GM12878 (cell line): ENCODE measurements at regions not wholly inside any gene's neighbourhood (a gene's known extent, or its start where the extent isn't known, plus 50 kb on each side); places are given as distances from the start of the nearest gene placed in this dataset.
A peak's percentile ranks its signal among the peaks of the same experiment; 100 is the strongest.

Experiments used
- ATAC-seq: fragments of 200-7000 bp; cut with Tn5 transposase; 3 replicates; pipeline ENCODE4 v1.9.1; 2020; ENCODE audit warnings: mild to moderate bottlenecking, moderate library complexity
- BruUV-seq: library from RNA; stranded (reverse); fragments of 400-500 nt; replicated peaks from 2 replicates; lab custom pipeline; 2021; lab: Mats Ljungman, UMichigan
- CTCF ChIA-PET: fragments of 300-600 bp; sonication (Branson Sonifier 250); formaldehyde crosslinking; extraction: SDS; loops from one replicate; lab custom pipeline; 2021; ENCODE audit warnings: inconsistent platforms; lab: Yijun Ruan, JAX
- POLR2A ChIA-PET: fragments of 350-600 bp; formaldehyde crosslinking; extraction: SDS; loops from one replicate; lab custom pipeline; 2021; ENCODE audit warnings: inconsistent platforms; lab: Charles Lee
- RAD21 ChIA-PET: fragments of 300-600 bp; sonication (Branson Sonifier 250); formaldehyde crosslinking; loops from one replicate; lab custom pipeline; 2023; ENCODE audit warnings: antibody characterized with exemption; ENCODE audit not compliant: unreplicated experiment; lab: Charles Lee
- SMC1A ChIA-PET: fragments of 300-600 bp; sonication (Branson Sonifier 250); formaldehyde crosslinking; loops from one replicate; lab custom pipeline; 2023; ENCODE audit not compliant: unreplicated experiment, uncharacterized antibody; lab: Charles Lee
- DNase-seq: peaks from one replicate; pipeline ENCODE4 v3.0.0-alpha.2; 2011; ENCODE audit warnings: low read depth, low spot score
- FAIRE-seq: peaks from 3 replicates; lab custom pipeline; 2011; peaks lifted over from hg19 to GRCh38; lab: Jason Lieb, UNC
- H2AFZ ChIP-seq: 2 replicates; pipeline ENCODE4 v1.6.0; 2011; ENCODE audit warnings: low read depth, low read length, control low read depth; ENCODE audit not compliant: control insufficient read depth
- H3K27ac ChIP-seq: 2 replicates; pipeline ENCODE4 v1.5.1; 2011; ENCODE audit warnings: control low read depth; ENCODE audit not compliant: control insufficient read depth, insufficient read depth
- H3K27me3 ChIP-seq, 2 experiments: replicated peaks in 1 of 2; 2 replicates each; pipeline versions ENCODE4 v1.6.0 to v1.6.1; 2011; ENCODE audit warnings: low read length in 1 of 2; ENCODE audit not compliant: control insufficient read depth in 2 of 2, insufficient read depth in 2 of 2
- H3K36me3 ChIP-seq, 2 experiments: 2 replicates each; pipeline ENCODE4 v1.5.1; 2011; ENCODE audit warnings: low read length in 1 of 2; ENCODE audit not compliant: control insufficient read depth in 2 of 2, insufficient read depth in 2 of 2
- H3K4me1 ChIP-seq: 2 replicates; pipeline ENCODE4 v1.6.1; 2011; ENCODE audit warnings: mild to moderate bottlenecking, low read length, moderate library complexity, mixed read lengths; ENCODE audit not compliant: control insufficient read depth, insufficient read depth
- H3K4me2 ChIP-seq: 2 replicates; pipeline ENCODE4 v1.6.0; 2011; ENCODE audit warnings: control low read depth; ENCODE audit not compliant: control insufficient read depth, insufficient read depth
- H3K4me3 ChIP-seq: fragments of 200-600 bp; sonication (generic); 2 replicates; pipeline ENCODE4 v1.5.1; 2016
- H3K79me2 ChIP-seq: 2 replicates; pipeline ENCODE4 v1.6.0; 2011; ENCODE audit warnings: low read length; ENCODE audit not compliant: control insufficient read depth, insufficient read depth
- H3K9ac ChIP-seq: 2 replicates; pipeline ENCODE4 v1.8.0; 2011; ENCODE audit warnings: low read length, control low read depth, mixed read lengths; ENCODE audit not compliant: control insufficient read depth, insufficient read depth
- H3K9me3 ChIP-seq: replicated peaks from 3 replicates; pipeline ENCODE4 v1.5.1; 2011; ENCODE audit warnings: mild to moderate bottlenecking, low read length; ENCODE audit not compliant: control insufficient read depth, insufficient read depth
- H4K20me1 ChIP-seq: 2 replicates; pipeline ENCODE4 v1.6.0; 2011; ENCODE audit not compliant: control insufficient read depth, insufficient read depth
- BCL3 ChIP-seq: IDR thresholded peaks from 2 replicates; pipeline ENCODE4 v1.6.1; 2011; ENCODE audit warnings: borderline replicate concordance, low read depth, mild to moderate bottlenecking, moderate library complexity, low read length; ENCODE audit not compliant: insufficient read depth, poor library complexity, severe bottlenecking
- BHLHE40 ChIP-seq, 2 experiments: fragments of 450-650 bp in 1 of 2; IDR thresholded peaks; 2 replicates each; pipeline ENCODE4 v1.6.1; 2011 to 2017; ENCODE audit warnings: low read depth in 2 of 2, borderline replicate concordance in 1 of 2, improper control_type of control experiment in 1 of 2, low read length in 1 of 2, mild to moderate bottlenecking in 1 of 2
- CEBPB ChIP-seq, 2 experiments: fragments of 150-350 bp in 1 of 2; IDR thresholded peaks; 2 replicates each; pipeline ENCODE4 v1.6.1; 2012 to 2014; ENCODE audit warnings: low read depth in 2 of 2, low read length in 2 of 2, borderline replicate concordance in 1 of 2, inconsistent platforms in 1 of 2
- EZH2 ChIP-seq: IDR thresholded peaks from 2 replicates; pipeline ENCODE4 v1.6.1; 2012; ENCODE audit warnings: low read depth, mild to moderate bottlenecking, control low read depth, inconsistent platforms, low read length, borderline replicate concordance; ENCODE audit not compliant: control insufficient read depth
- FOXK2 ChIP-seq: fragments of 450-650 bp; IDR thresholded peaks from 2 replicates; pipeline ENCODE4 v1.6.1; 2017; ENCODE audit warnings: mild to moderate bottlenecking, moderate library complexity
- GABPA ChIP-seq: IDR thresholded peaks from 2 replicates; pipeline ENCODE4 v1.6.1; 2014; ENCODE audit warnings: antibody characterized with exemption, low read depth, mild to moderate bottlenecking, inconsistent platforms
- HDAC6 ChIP-seq: fragments of 200-600 bp; sonication (generic); IDR thresholded peaks from one replicate; pipeline ENCODE4 v1.8.0; 2017; ENCODE audit warnings: antibody characterized with exemption; ENCODE audit not compliant: unreplicated experiment
- MYB ChIP-seq: fragments of 150-350 bp; IDR thresholded peaks from 2 replicates; pipeline ENCODE4 v1.6.1; 2014; ENCODE audit warnings: mild to moderate bottlenecking, low read depth, low read length, borderline replicate concordance
- NFIC ChIP-seq: IDR thresholded peaks from 2 replicates; pipeline ENCODE4 v1.6.1; 2012; ENCODE audit warnings: low read depth, mild to moderate bottlenecking, inconsistent platforms, low read length, moderate library complexity
- NR2C1 ChIP-seq: fragments of 450-650 bp; IDR thresholded peaks from 2 replicates; pipeline ENCODE4 v1.6.1; 2017; ENCODE audit warnings: antibody characterized with exemption, mild to moderate bottlenecking, moderate library complexity
- PAX8 ChIP-seq: fragments of 450-650 bp; IDR thresholded peaks from 2 replicates; pipeline ENCODE4 v1.6.1; 2017; ENCODE audit warnings: mild to moderate bottlenecking, moderate library complexity
- PBX3 ChIP-seq: IDR thresholded peaks from 2 replicates; pipeline ENCODE4 v1.6.1; 2011; ENCODE audit warnings: mild to moderate bottlenecking, low read depth, low read length, moderate library complexity; ENCODE audit not compliant: insufficient replicate concordance
- SPI1 ChIP-seq: IDR thresholded peaks from 2 replicates; pipeline ENCODE4 v1.6.1; 2011; ENCODE audit warnings: low read depth, mild to moderate bottlenecking, low read length, moderate library complexity, borderline replicate concordance; ENCODE audit not compliant: insufficient read depth
- USF1 ChIP-seq: IDR thresholded peaks from 2 replicates; pipeline ENCODE4 v1.6.1; 2011; ENCODE audit warnings: borderline replicate concordance, low read depth, mild to moderate bottlenecking, moderate library complexity, mixed read lengths, low read length; ENCODE audit not compliant: insufficient read depth; ENCODE audit errors: extremely low read length
- ZBED1 ChIP-seq: IDR thresholded peaks from 2 replicates; pipeline ENCODE4 v1.6.1; 2016; ENCODE audit warnings: borderline replicate concordance
- ZBTB4 ChIP-seq: fragments of 450-650 bp; formaldehyde crosslinking; IDR thresholded peaks from 2 replicates; pipeline ENCODE4 v1.4.0; 2022; ENCODE audit warnings: mild to moderate bottlenecking, moderate library complexity
- WGBS: methylation state at CpG from one replicate; pipeline ENCODE4 v1.1.6; 2016; ENCODE audit warnings: low lambda C conversion rate; ENCODE audit not compliant: insufficient replicate concordance, insufficient coverage; ENCODE audit errors: missing lambda C conversion rate; 5-methylcytosine and 5-hydroxymethylcytosine counted together
- in situ Hi-C: fragments of 300-500 bp; cut with MboI; formaldehyde crosslinking; loops from 9 replicates; pipeline ENCODE4 v1.14.3; 2018; ENCODE audit warnings: mixed read lengths
- intact Hi-C: fragments of 100-400 bp; cut with micrococcal nuclease; formaldehyde crosslinking; loops from one replicate; pipeline ENCODE4 v1.14.2; 2022; ENCODE audit not compliant: unreplicated experiment

- TF ChIP-seq ZBTB4 (CRISPR knock-in tag): no peak
- TF ChIP-seq, all 136 proteins: peak for 0
Observed at GRCh38 chr9:78424299-78424698, 127.4 kb downstream of the PSAT1 start (continued).

- ChIA-PET SMC1A (interaction anchor here (0.7 kb wide), 1 partner anchor 1643 kb away, joined by 3 read pairs; no protein-coding TSS in a partner anchor), CTCF (interaction anchor here (3.0 kb wide), 1 partner anchor 10 kb away, joined by 15 read pairs; no protein-coding TSS in a partner anchor), RAD21 (no interaction called here), POLR2A (no interaction called here)
- H3K4me3 ChIP-seq: no peak overlapping the region
- H3K79me2 ChIP-seq: no peaks in the 10 kb centered on the region
- intact Hi-C loops (loop anchor here (10.0 kb wide), 1 partner anchor 56 kb away; no protein-coding TSS in a partner anchor), in situ Hi-C loops (no loop called here)
- ATAC-seq: no peak
- H3K9ac ChIP-seq: no peak overlapping the region
- no peak overlapping the region for H3K4me2 ChIP-seq
- FAIRE-seq: peak; percentile 7
- WGBS: 4% methylated on average over 2 of the region's 2 CpGs
- H3K36me3 ChIP-seq: no peaks in the 10 kb centered on the region
- no peak overlapping the region for H2AFZ ChIP-seq
- no peak for DNase-seq
- H3K9me3 ChIP-seq: no peaks in the 10 kb centered on the region; the same call in 2 of the 3 replicates
- no peaks in the 10 kb centered on the region for H4K20me1 ChIP-seq
- no TSS peak for BruUV-seq
- H3K27ac ChIP-seq: no peak overlapping the region
- H3K4me1 ChIP-seq: no peaks in the 10 kb centered on the region
- H3K27me3 ChIP-seq: no peaks in the 10 kb centered on the region
- TF ChIP-seq NFIC (no peak), ZBED1 (no peak), SPI1 (no peak), MYB (no peak), BHLHE40 (IDR thresholded peaks at IDR 0.05; ENCODE audit: borderline replicate concordance in 1 of 2, low read depth in 2 of 2, low read length in 1 of 2) (no peak), GABPA (no peak), BCL3 (no peak), HDAC6 (no peak), PAX8 (no peak), CEBPB (IDR thresholded peaks at IDR 0.05; ENCODE audit: borderline replicate concordance in 1 of 2, low read depth in 2 of 2, low read length in 2 of 2) (no peak), USF1 (no peak), PBX3 (no peak), NR2C1 (no peak), EZH2 (no peak), FOXK2 (no peak)
Observed at GRCh38 chr9:78428640-78429039, 131.7 kb downstream of the PSAT1 start.
